Rectal smooth muscle tissue (tissue), 1 donor: ENCODE measurements at regions not wholly inside any gene's neighbourhood (a gene's known extent, or its start where the extent isn't known, plus 50 kb on each side); places are given as distances from the start of the nearest gene placed in this dataset.

Experiments used
- H3K27ac ChIP-seq: one replicate; pipeline ENCODE4 v1.7.0; 2013; ENCODE audit warnings: low read depth, low read length, inconsistent platforms
- H3K27me3 ChIP-seq: one replicate; pipeline ENCODE4 v1.7.0; 2013; ENCODE audit warnings: low read length; ENCODE audit not compliant: control insufficient read depth, insufficient read depth
- H3K36me3 ChIP-seq: one replicate; pipeline ENCODE4 v1.7.0; 2013; ENCODE audit warnings: low read length; ENCODE audit not compliant: control insufficient read depth, insufficient read depth
- H3K4me1 ChIP-seq: one replicate; pipeline ENCODE4 v1.7.0; 2013; ENCODE audit warnings: low read length; ENCODE audit not compliant: control insufficient read depth, insufficient read depth
- H3K4me3 ChIP-seq: one replicate; pipeline ENCODE4 v1.7.0; 2013; ENCODE audit warnings: low read length
- H3K9ac ChIP-seq: one replicate; pipeline ENCODE4 v1.7.0; 2013; ENCODE audit warnings: low read length

DNA sequence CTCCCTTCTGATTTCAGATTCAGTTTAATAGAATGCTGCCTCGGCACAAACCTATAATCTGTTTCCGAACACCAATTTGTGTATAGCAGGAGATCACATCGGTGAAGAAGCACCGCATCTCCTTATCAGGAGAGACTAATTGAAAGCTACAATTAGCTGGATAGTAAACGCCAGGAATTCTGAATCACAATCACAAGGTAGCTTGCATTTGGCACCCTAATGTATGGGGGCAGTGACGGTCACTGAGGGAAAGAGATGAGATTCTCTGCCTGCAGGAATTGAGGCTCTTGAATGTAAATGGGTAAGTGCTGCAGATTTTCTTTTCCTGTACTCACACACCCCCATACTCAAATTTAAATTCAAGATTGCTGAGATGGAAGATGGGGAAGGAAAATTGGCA, 373.6 kb upstream of the ZNF608 start:
- Histone ChIP-seq H3K4me3 (no peak overlapping the region), H3K27me3 (no peaks in the 10 kb centered on the region), H3K4me1 (no peaks in the 10 kb centered on the region), H3K27ac (no peak overlapping the region), H3K36me3 (no peaks in the 10 kb centered on the region), H3K9ac (no peak overlapping the region)

DNA sequence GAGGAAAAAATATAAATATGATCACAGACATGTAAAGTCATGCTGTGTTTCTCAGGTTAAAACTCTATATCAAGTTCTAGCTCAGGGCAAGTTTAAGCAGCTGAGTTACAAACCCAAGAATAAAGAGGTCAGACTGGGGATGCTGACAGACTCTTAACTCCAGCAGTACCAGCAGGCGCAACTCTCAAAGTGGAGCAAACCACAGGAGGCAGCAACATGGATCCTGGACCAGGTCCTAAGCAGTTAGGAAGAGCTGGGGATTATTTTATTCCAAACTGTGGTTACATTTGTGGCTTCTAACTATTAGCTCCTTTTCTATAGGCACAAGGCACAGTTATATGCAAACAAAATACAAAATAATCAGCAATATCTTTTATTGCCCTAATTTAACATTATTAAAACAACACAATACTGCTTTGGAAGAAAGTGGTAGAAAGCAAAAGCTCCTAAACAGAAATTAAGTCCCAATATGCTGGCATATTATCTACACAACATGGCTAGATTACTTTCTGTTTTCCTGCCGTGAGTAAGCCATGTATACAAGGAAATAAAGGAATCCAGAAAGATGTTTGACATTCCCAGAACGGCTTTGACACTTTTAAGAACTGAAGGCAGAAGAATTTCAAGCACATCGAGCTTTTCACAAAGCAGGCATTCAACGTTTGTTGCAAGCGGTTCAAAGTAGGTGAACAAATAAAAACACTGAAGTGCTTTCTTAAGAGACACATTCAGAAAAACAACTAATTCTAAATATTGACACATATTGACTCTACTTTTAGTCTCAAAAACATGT, 378.8 kb upstream of the ZNF608 start:
- H3K36me3 ChIP-seq, result no peaks in the 10 kb centered on the region
- H3K4me3 ChIP-seq, result no peak overlapping the region
- no peaks in the 10 kb centered on the region for H3K4me1 ChIP-seq
- no peak overlapping the region for H3K9ac ChIP-seq
- H3K27ac ChIP-seq, result no peak overlapping the region
- no peaks in the 10 kb centered on the region for H3K27me3 ChIP-seq

DNA sequence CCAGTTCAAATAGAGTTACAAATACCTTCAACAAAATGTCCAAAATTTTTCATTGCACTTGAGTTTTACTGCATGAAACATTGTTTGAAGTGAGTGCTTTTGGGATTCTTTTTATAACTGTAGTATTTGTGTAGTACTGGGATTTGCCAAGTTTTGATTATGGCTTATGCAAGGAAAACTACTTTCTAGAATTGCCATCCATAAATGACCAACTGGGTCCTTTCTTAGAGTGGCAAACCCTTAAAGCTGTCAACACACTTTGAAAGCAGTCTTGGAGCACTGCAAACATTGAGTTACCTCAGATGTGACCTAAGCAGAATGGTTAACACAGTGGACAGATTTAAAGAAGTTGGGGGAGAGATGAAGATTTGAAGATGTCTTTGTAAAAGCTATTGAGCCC, 379.6 kb upstream of the ZNF608 start:
- no peak overlapping the region for H3K27ac ChIP-seq
- no peaks in the 10 kb centered on the region for H3K4me1 ChIP-seq
- no peaks in the 10 kb centered on the region for H3K27me3 ChIP-seq
- H3K4me3 ChIP-seq, result no peak overlapping the region
- H3K9ac ChIP-seq, result no peak overlapping the region
- no peaks in the 10 kb centered on the region for H3K36me3 ChIP-seq

DNA sequence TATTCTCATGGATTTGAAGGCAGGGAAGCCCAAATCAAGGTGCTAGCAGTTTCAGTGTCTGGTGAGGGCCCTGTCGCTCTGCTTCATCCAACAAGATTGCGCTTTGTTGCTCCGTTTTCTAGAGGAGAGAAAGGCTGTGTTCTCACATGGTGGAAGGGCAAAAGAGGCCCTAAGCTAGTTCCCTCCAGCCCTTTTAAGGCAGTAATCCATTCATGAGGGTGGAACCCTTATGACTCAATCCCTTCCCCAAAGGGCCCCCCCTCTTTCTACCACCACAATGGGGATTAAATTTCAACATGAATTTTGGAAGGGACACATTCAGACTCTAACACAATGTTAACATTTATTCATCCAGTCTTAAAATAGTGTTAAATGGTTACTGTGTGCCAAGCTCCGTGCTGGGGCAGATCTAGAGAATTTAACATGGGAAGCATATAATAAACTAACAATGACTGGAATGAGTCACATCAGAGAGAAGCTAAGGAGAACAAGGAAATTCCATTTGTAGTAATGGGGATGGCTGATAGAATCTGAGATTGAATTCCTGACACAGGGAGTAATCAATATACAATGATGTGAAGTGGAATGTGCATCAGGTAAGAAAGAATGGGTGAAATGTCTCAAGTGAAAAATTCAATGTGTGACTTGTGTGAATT, 382.8 kb upstream of the ZNF608 start:
- Histone ChIP-seq H3K27ac (no peak overlapping the region), H3K9ac (no peak overlapping the region), H3K27me3 (no peaks in the 10 kb centered on the region), H3K4me1 (no peaks in the 10 kb centered on the region), H3K36me3 (no peaks in the 10 kb centered on the region), H3K4me3 (no peak overlapping the region)

DNA sequence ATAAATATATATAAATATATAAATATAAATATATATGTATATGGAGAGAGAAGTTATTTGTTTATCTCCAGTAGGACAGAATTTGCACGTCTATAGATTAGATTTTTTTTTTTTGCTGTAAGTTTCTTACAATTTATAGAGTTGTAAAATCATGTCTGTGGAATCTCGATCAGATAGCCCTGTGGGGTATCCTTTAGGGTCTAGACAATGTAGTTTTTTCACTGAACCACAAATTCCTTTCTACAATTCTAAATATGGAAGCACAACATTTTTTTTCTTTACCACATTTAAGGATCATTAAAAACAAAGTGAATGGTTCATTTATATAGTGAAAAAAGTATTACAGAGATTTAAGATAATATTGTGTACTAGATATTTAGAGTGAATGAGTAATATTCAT, 384.2 kb upstream of the ZNF608 start:
- Histone ChIP-seq H3K27me3 (no peaks in the 10 kb centered on the region), H3K36me3 (no peaks in the 10 kb centered on the region), H3K27ac (no peak overlapping the region), H3K4me1 (no peaks in the 10 kb centered on the region), H3K9ac (no peak overlapping the region), H3K4me3 (no peak overlapping the region)

DNA sequence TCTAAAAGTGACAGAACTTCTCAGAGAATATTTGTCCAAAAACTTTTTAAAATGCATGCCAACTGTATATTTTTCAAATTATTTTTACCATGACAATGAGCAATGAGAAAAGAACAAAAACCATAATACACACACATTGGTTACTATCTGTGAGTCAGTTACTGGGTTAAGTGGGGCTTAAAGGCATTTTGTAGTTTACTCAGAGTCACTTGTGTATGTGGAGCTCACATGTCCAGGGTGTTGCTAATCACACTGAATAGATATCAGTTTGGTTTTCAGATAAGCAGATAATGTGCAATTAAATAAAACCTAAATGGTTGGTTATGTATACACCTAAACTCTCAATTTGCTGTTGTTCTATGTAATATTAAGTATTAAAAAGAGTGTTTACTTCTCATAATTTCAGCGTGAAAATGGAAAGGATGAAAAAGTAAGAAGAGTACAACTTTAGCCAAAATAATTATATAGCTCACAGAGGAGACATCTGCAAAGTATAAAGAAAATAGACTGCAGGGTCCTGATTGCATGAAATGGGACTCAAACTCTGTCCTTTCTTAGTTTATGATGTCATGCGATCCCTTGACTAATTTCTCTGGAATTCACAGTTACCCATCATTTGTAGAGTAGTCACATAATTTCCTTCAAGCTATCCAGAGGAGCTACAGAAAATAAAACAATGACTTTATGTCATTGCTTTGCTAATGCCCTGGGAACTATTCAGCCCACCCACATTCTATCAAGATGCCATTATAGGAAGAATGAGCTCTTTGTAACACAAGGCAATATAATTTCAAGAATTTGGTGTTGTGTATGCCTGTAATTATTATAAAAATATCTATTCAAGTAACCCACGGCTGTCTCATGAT, 388.0 kb upstream of the ZNF608 start:
- Histone ChIP-seq H3K9ac (no peak overlapping the region), H3K4me3 (no peak overlapping the region), H3K4me1 (no peaks in the 10 kb centered on the region), H3K36me3 (no peaks in the 10 kb centered on the region), H3K27me3 (no peaks in the 10 kb centered on the region), H3K27ac (no peak overlapping the region)

DNA sequence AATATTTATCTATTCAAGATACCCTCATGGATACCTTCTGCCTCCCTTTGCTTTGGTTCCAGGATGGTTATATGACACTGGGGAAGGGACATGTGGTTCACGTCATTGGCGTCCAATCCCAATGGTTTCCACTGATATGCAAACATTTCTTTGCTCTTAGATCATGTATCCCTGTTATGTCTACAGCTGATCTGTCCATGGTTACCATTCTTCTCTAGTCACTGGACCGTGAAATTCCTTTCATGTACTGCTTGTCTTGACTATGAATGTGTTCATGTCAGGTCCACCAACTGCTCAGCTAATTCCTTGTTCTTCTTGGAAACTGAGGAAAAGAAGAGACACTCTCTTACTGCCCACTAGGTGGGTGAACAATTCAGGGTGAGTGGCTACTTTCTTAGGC, 391.1 kb upstream of the ZNF608 start:
- Histone ChIP-seq H3K4me3 (no peak overlapping the region), H3K9ac (no peak overlapping the region), H3K27me3 (no peaks in the 10 kb centered on the region), H3K4me1 (no peaks in the 10 kb centered on the region), H3K27ac (no peak overlapping the region), H3K36me3 (no peaks in the 10 kb centered on the region)

DNA sequence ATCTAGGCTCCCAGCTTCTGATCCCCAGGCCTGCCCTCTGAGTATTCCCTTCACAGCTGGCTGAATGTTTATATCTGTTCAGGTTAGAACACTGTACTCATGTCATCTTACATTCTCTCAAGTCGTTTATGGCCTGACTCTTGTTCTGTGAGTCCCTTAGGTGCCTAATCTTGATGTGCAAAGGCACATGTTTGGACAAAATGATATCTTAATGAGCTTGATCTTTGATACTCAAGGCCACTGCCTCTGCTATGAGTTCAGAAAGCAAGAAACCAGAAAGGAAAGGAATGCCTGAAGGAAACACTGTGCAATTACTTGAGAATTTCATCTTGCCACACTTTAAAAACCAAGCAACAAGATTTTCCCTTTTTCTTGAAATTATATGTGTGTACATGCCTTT, 391.8 kb upstream of the ZNF608 start:
- no peaks in the 10 kb centered on the region for H3K4me1 ChIP-seq
- H3K9ac ChIP-seq, result no peak overlapping the region
- no peaks in the 10 kb centered on the region for H3K27me3 ChIP-seq
- no peak overlapping the region for H3K27ac ChIP-seq
- no peaks in the 10 kb centered on the region for H3K36me3 ChIP-seq
- no peak overlapping the region for H3K4me3 ChIP-seq

DNA sequence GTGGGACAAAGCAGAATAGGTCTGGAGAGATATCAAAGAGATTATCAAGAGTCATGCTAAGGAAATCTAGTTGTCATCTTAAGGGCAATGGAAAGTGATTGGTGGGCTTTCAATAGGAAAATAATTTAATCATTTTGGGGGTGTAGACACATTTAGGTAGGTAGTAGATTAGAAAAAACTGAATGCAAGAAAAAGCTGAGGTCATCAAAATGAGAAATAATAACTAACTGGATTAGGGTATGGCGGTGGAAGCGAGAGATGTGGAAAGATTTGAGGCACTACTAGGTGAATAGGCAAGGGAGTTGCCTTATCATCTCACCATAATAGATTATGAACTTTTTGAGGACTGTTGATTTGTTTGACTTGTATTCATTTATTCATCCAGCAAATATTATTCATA, 393.2 kb upstream of the ZNF608 start:
- Histone ChIP-seq H3K4me3 (no peak overlapping the region), H3K27ac (no peak overlapping the region), H3K9ac (no peak overlapping the region), H3K36me3 (no peaks in the 10 kb centered on the region), H3K4me1 (no peaks in the 10 kb centered on the region), H3K27me3 (no peaks in the 10 kb centered on the region)

DNA sequence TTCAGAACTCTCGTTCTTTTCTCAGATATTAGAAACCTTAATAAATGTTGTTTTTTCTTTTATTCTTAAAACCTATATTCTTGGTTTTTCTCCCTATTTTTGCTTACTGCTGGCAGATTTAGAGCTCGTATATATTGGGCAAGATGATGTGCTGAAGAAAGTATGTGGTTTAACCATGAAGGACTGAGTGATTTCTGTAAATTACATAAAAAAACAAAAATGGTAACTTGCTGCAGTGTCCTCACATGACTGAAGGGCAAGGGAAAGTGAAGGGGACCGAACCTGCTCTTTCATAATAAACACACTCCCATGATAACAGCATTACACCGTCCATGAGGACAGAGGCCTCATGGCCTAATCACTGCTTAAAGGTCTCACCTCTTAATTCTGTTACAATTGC, 393.8 kb upstream of the ZNF608 start:
- Histone ChIP-seq H3K36me3 (no peaks in the 10 kb centered on the region), H3K27ac (no peak overlapping the region)

DNA sequence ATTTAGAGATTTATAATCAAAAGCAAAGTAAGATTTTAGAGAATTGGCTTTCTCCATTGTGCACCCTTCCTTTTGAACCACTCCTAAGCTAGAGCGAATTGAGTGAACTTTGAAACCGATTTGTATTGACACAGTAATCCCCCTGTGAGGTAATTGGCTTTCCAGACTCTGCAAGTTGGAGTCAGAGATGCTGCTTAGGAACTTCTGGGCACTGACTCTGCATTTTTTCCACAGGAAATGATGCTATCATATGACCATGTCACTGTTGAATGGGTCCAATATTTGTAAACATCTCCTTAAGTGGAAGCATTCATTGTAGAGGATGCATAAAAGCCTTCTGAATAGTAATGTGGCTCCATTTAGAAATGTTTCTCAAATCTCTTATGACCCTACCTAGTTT, 394.4 kb upstream of the ZNF608 start:
- Histone ChIP-seq H3K27ac (no peak overlapping the region), H3K36me3 (no peaks in the 10 kb centered on the region)

More for the DNA sequence above, 393.8 kb upstream of the ZNF608 start:
- H3K9ac ChIP-seq, result no peak overlapping the region
- no peaks in the 10 kb centered on the region for H3K27me3 ChIP-seq
- H3K4me1 ChIP-seq, result no peaks in the 10 kb centered on the region
- no peak overlapping the region for H3K4me3 ChIP-seq

DNA sequence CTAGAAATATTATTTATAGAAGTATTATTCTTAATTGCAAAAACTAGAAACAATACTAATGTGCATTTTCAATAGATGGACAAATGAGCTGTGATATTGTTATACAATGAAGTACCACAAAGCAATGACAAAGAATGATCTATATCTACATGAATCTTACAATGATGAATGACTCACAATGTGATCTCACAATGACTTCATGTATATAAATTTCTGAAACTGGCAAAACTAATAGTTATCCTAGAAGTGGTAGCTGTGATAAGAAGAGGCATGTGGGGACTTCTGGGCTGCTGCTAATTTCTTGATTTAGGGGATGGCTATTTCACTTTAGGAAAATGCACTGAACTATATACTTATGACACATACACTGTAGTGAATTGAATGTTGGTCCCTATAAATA, 396.0 kb upstream of the ZNF608 start:
- H3K4me1 ChIP-seq, result no peaks in the 10 kb centered on the region
- H3K27ac ChIP-seq, result no peak overlapping the region
- no peak overlapping the region for H3K4me3 ChIP-seq
- no peaks in the 10 kb centered on the region for H3K36me3 ChIP-seq
- no peaks in the 10 kb centered on the region for H3K27me3 ChIP-seq
- H3K9ac ChIP-seq, result no peak overlapping the region

More for the DNA sequence above, 394.4 kb upstream of the ZNF608 start:
- Histone ChIP-seq H3K4me3 (no peak overlapping the region), H3K27me3 (no peaks in the 10 kb centered on the region), H3K9ac (no peak overlapping the region), H3K4me1 (no peaks in the 10 kb centered on the region)
